K562 (cell line): ENCODE measurements at regions not wholly inside any gene's neighbourhood (a gene's known extent, or its start where the extent isn't known, plus 50 kb on each side); places are given as distances from the start of the nearest gene placed in this dataset.

Experiments
- CBFA2T3 ChIP-seq: fragments of 450-650 bp; IDR thresholded peaks from 2 replicates; pipeline ENCODE4 v1.6.1; 2017
- EGR1 ChIP-seq: fragments of 450-650 bp; conservative IDR thresholded peaks from 2 replicates; pipeline ENCODE4 v1.6.1; 2017; ENCODE audit warnings: mild to moderate bottlenecking
- ETS2 ChIP-seq: IDR thresholded peaks from 2 replicates; pipeline ENCODE4 v1.6.1; 2016; ENCODE audit warnings: borderline replicate concordance, missing genetic modification characterization, mild to moderate bottlenecking, moderate library complexity, missing compliant biosample characterization; ENCODE audit not compliant: poor library complexity, severe bottlenecking
- HDAC1 ChIP-seq, 2 experiments: fragments of 450-650 bp; IDR thresholded peaks; 2 replicates each; pipeline ENCODE4 v1.6.1; 2016 to 2017; ENCODE audit warnings: inconsistent platforms in 1 of 2, mild to moderate bottlenecking in 1 of 2, moderate library complexity in 1 of 2
- MBD2 ChIP-seq: sonication (generic); IDR thresholded peaks from 2 replicates; pipeline ENCODE4 v1.6.1; 2016; ENCODE audit warnings: low read depth, borderline replicate concordance
- NCOA1 ChIP-seq: fragments of 450-650 bp; IDR thresholded peaks from 2 replicates; pipeline ENCODE4 v1.6.1; 2016; ENCODE audit warnings: low read depth
- NEUROD1 ChIP-seq: fragments of 150-350 bp; IDR thresholded peaks from 2 replicates; pipeline ENCODE4 v1.6.1; 2014; ENCODE audit warnings: borderline replicate concordance, low read length, low read depth; ENCODE audit not compliant: partially characterized antibody
- NR1H2 ChIP-seq: sonication (generic); formaldehyde crosslinking; IDR thresholded peaks from 2 replicates; pipeline ENCODE4 v1.4.0; 2020; ENCODE audit warnings: mild to moderate bottlenecking, missing genetic modification reagents
- OTX1 ChIP-seq: fragments of 450-650 bp; formaldehyde crosslinking; IDR thresholded peaks from 2 replicates; pipeline ENCODE4 v1.4.0; 2022; ENCODE audit warnings: mild to moderate bottlenecking
- POLR2B ChIP-seq: fragments of 450-650 bp; IDR thresholded peaks from 2 replicates; pipeline ENCODE4 v1.6.1; 2018; ENCODE audit warnings: low read depth; ENCODE audit not compliant: partially characterized antibody
- RBM15 ChIP-seq: fragments of 200-400 bp; formaldehyde crosslinking; IDR thresholded peaks from 2 replicates; pipeline ENCODE4 v1.6.1; 2018; ENCODE audit warnings: mild to moderate bottlenecking, low read length, moderate library complexity; ENCODE audit not compliant: insufficient read depth
- SMARCA5 ChIP-seq: fragments of 450-650 bp; IDR thresholded peaks from 2 replicates; pipeline ENCODE4 v1.6.1; 2016
- SMC3 ChIP-seq: conservative IDR thresholded peaks from 2 replicates; pipeline ENCODE4 v1.6.1; 2011; ENCODE audit warnings: low read depth, low read length, improper control_type of control experiment; ENCODE audit not compliant: insufficient read depth
- SP1 ChIP-seq: sonication (generic); formaldehyde crosslinking; IDR thresholded peaks from 2 replicates; pipeline ENCODE4 v1.8.1; 2022; ENCODE audit warnings: mild to moderate bottlenecking, missing genetic modification reagents
- STAT5B ChIP-seq: fragments of 250-450 bp; sonication (Bioruptor Pico); IDR thresholded peaks from 2 replicates; pipeline ENCODE4 v1.8.0; 2021; ENCODE audit warnings: mild to moderate bottlenecking, inconsistent platforms
- TBP ChIP-seq: optimal IDR thresholded peaks from 2 replicates; pipeline ENCODE3; 2011; ENCODE audit warnings: low read depth, low read length, improper control_type of control experiment
- U2AF1 ChIP-seq: fragments of 200-400 bp; formaldehyde crosslinking; optimal IDR thresholded peaks from 2 replicates; pipeline ENCODE3; 2017; ENCODE audit warnings: mild to moderate bottlenecking, low read depth, low read length, moderate library complexity
- WHSC1 ChIP-seq: IDR thresholded peaks from one replicate; pipeline ENCODE4 v1.6.1; 2012; ENCODE audit warnings: low read length, control low read depth, inconsistent platforms
- ZBTB17 ChIP-seq: fragments of 450-650 bp; formaldehyde crosslinking; IDR thresholded peaks from 2 replicates; pipeline ENCODE4 v1.4.0; 2020; ENCODE audit warnings: mild to moderate bottlenecking
- ZFP30 ChIP-seq: fragments of 250-450 bp; sonication (Bioruptor Pico); IDR thresholded peaks from 2 replicates; pipeline ENCODE4 v1.8.0; 2022; ENCODE audit warnings: moderate library complexity, mild to moderate bottlenecking, inconsistent platforms, borderline replicate concordance
- ZNF41 ChIP-seq: fragments of 250-450 bp; sonication (Bioruptor Pico); conservative IDR thresholded peaks from 2 replicates; pipeline ENCODE4 v1.4.0; 2020; ENCODE audit warnings: mild to moderate bottlenecking
- ZNF551 ChIP-seq: fragments of 250-450 bp; sonication (Bioruptor Pico); IDR thresholded peaks from 2 replicates; pipeline ENCODE4 v1.5.0; 2021; ENCODE audit warnings: mild to moderate bottlenecking, moderate library complexity
- ZNF57 ChIP-seq: fragments of 450-650 bp; formaldehyde crosslinking; IDR thresholded peaks from 2 replicates; pipeline ENCODE4 v1.4.0; 2020; ENCODE audit warnings: mild to moderate bottlenecking, moderate library complexity
- ZNF586 ChIP-seq: fragments of 450-650 bp; formaldehyde crosslinking; conservative IDR thresholded peaks from 2 replicates; pipeline ENCODE4 v1.4.0; 2020; ENCODE audit warnings: mild to moderate bottlenecking, moderate library complexity
- TF ChIP-seq, protein P1 (sequence below): sonication (generic); formaldehyde crosslinking; IDR thresholded peaks from 2 replicates; pipeline ENCODE4 v1.9.0; 2022; ENCODE audit warnings: mild to moderate bottlenecking, missing genetic modification reagents
- TF ChIP-seq, protein P2 (sequence below), 2 experiments: fragments of 450-650 bp; IDR thresholded peaks; 2 replicates each; pipeline ENCODE4 v1.6.1; 2018; ENCODE audit warnings: mild to moderate bottlenecking in 2 of 2, low read depth in 1 of 2; ENCODE audit not compliant: partially characterized antibody in 2 of 2
- TF ChIP-seq, protein P3 (sequence below): IDR thresholded peaks from 2 replicates; pipeline ENCODE4 v1.6.1; 2016; ENCODE audit warnings: missing genetic modification characterization, missing compliant biosample characterization

DNA sequence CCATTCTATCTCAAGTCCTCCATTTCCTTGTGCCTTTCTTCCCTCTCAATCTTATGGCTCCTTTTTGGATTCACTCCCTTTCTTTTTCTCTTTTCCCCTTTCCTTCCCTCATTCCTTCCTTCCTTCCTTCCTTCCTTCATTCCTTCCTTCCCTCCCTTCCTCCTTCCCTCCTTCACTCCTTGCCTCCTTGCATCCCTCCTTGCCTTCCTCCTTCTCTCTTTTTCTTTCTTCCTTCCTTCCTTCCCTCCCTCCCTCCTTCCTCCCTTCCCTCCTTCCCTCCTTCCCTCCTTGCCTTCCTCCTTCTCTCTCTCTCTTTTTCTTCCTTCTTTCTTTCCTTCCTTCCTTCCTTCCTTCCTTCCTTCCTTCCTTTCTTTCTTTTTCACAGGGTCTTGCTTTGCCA is 120.1 kb downstream of the SAMD9 start (continued):
- no peak for TF ChIP-seq NR1H2
- TF ChIP-seq CBFA2T3, result no peak
- TF ChIP-seq ZBTB17, result no peak
- TF ChIP-seq, protein P1, sequence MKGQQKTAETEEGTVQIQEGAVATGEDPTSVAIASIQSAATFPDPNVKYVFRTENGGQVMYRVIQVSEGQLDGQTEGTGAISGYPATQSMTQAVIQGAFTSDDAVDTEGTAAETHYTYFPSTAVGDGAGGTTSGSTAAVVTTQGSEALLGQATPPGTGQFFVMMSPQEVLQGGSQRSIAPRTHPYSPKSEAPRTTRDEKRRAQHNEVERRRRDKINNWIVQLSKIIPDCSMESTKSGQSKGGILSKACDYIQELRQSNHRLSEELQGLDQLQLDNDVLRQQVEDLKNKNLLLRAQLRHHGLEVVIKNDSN (CRISPR knock-in tag), result no peak
- TF ChIP-seq SP1 (CRISPR knock-in tag), result no peak
- TF ChIP-seq SMARCA5, result no peak
- no peak for TF ChIP-seq NEUROD1
- TF ChIP-seq ZNF41 (CRISPR knock-in tag), result no peak
- no peak for TF ChIP-seq EGR1
- no peak for TF ChIP-seq ETS2
- TF ChIP-seq ZNF551 (CRISPR knock-in tag), result no peak
- no peak for TF ChIP-seq WHSC1
- TF ChIP-seq NCOA1, result no peak
- 0 out of 2 replicates have a peak, but pooled peaks have one; percentile 64 for TF ChIP-seq OTX1 (CRISPR knock-in tag)
- TF ChIP-seq ZFP30, result no peak
- no peak for TF ChIP-seq RBM15
- TF ChIP-seq, protein P2, sequence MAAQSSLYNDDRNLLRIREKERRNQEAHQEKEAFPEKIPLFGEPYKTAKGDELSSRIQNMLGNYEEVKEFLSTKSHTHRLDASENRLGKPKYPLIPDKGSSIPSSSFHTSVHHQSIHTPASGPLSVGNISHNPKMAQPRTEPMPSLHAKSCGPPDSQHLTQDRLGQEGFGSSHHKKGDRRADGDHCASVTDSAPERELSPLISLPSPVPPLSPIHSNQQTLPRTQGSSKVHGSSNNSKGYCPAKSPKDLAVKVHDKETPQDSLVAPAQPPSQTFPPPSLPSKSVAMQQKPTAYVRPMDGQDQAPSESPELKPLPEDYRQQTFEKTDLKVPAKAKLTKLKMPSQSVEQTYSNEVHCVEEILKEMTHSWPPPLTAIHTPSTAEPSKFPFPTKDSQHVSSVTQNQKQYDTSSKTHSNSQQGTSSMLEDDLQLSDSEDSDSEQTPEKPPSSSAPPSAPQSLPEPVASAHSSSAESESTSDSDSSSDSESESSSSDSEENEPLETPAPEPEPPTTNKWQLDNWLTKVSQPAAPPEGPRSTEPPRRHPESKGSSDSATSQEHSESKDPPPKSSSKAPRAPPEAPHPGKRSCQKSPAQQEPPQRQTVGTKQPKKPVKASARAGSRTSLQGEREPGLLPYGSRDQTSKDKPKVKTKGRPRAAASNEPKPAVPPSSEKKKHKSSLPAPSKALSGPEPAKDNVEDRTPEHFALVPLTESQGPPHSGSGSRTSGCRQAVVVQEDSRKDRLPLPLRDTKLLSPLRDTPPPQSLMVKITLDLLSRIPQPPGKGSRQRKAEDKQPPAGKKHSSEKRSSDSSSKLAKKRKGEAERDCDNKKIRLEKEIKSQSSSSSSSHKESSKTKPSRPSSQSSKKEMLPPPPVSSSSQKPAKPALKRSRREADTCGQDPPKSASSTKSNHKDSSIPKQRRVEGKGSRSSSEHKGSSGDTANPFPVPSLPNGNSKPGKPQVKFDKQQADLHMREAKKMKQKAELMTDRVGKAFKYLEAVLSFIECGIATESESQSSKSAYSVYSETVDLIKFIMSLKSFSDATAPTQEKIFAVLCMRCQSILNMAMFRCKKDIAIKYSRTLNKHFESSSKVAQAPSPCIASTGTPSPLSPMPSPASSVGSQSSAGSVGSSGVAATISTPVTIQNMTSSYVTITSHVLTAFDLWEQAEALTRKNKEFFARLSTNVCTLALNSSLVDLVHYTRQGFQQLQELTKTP (IDR thresholded peaks at IDR 0.05; ENCODE audit: low read depth in 1 of 2, partially characterized antibody in 2 of 2), result no peak
- no peak for TF ChIP-seq STAT5B (CRISPR knock-in tag)
- TF ChIP-seq POLR2B, result no peak
- TF ChIP-seq U2AF1, result no peak
- 0 out of 4 replicates have a peak, but pooled peaks of 1 of the 2 experiments have one; percentile 16 for TF ChIP-seq HDAC1 (IDR thresholded peaks at IDR 0.05)
- no peak for TF ChIP-seq TBP
- no peak for TF ChIP-seq MBD2
- TF ChIP-seq, protein P3, sequence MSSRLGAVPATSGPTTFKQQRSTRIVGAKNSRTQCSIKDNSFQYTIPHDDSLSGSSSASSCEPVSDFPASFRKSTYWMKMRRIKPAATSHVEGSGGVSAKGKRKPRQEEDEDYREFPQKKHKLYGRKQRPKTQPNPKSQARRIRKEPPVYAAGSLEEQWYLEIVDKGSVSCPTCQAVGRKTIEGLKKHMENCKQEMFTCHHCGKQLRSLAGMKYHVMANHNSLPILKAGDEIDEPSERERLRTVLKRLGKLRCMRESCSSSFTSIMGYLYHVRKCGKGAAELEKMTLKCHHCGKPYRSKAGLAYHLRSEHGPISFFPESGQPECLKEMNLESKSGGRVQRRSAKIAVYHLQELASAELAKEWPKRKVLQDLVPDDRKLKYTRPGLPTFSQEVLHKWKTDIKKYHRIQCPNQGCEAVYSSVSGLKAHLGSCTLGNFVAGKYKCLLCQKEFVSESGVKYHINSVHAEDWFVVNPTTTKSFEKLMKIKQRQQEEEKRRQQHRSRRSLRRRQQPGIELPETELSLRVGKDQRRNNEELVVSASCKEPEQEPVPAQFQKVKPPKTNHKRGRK (tag), result peak; percentile 97
- no peak for TF ChIP-seq SMC3
- no peak for TF ChIP-seq ZNF586 (CRISPR knock-in tag)
- TF ChIP-seq ZNF57 (CRISPR knock-in tag), result no peak
